Activated CD4-positive, CD25-positive, alpha-beta regulatory T cell treated with anti-CD3 and anti-CD28 coated beads, Interleukin-2, amount 50 U/mL, for 16 hours (primary cell): ENCODE measurements at regions not wholly inside any gene's neighbourhood (a gene's known extent, or its start where the extent isn't known, plus 50 kb on each side); places are given as distances from the start of the nearest gene placed in this dataset.
"Not testable (repeated sequence)": the region's sequence is repeated elsewhere in the genome, so short reads cannot be mapped to it uniquely, and the experiment has no call there.

ENCODE experiments used
- DNase-seq: peaks from one replicate; pipeline ENCODE4 v3.0.0-alpha.2; 2020; ENCODE audit warnings: low read depth, low spot score

GRCh38 chr16:14384745-14385144 is 245.3 kb downstream of the PARN start:
- no peak for DNase-seq

GRCh38 chr16:14383844-14384243 is 246.2 kb downstream of the PARN start:
- DNase-seq, result not testable (repeated sequence)

- no peak for DNase-seq
These were observed 251.2 kb downstream of the PARN start for GRCh38 chr16:14378689-14379467.

GRCh38 chr16:14378131-14378551 is 251.9 kb downstream of the PARN start:
- no peak for DNase-seq

- no peak for DNase-seq
These were observed 252.7 kb downstream of the PARN start for GRCh38 chr16:14377326-14377725.

- DNase-seq, result no peak
These were observed 254.9 kb downstream of the PARN start for GRCh38 chr16:14375132-14375491.

GRCh38 chr16:14374451-14375131 is 255.5 kb downstream of the PARN start:
- no peak for DNase-seq

GRCh38 chr16:14373896-14374295 is 256.2 kb downstream of the PARN start:
- DNase-seq, result no peak

- DNase-seq, result no peak
These were observed 256.7 kb downstream of the PARN start for GRCh38 chr16:14373406-14373805.

GRCh38 chr16:14372471-14372870 is 257.6 kb downstream of the PARN start:
- no peak for DNase-seq

- DNase-seq, result no peak
These were observed 258.2 kb downstream of the PARN start for GRCh38 chr16:14371778-14372431.

- no peak for DNase-seq
These were observed 259.3 kb downstream of the PARN start for GRCh38 chr16:14370736-14371234.

- DNase-seq, result no peak
These were observed 260.1 kb downstream of the PARN start for GRCh38 chr16:14369734-14370598.

- DNase-seq, result no peak
These were observed 261.7 kb downstream of the PARN start for GRCh38 chr16:14368399-14368798.

GRCh38 chr16:14366974-14367707 is 262.9 kb downstream of the PARN start:
- DNase-seq, result no peak

- DNase-seq, result no peak
These were observed 263.6 kb downstream of the PARN start for GRCh38 chr16:14366447-14366846.

- DNase-seq, result no peak
These were observed 264.7 kb downstream of the PARN start for GRCh38 chr16:14365200-14365851.

GRCh38 chr16:14364386-14365199 is 265.5 kb downstream of the PARN start:
- DNase-seq, result no peak

- DNase-seq, result no peak
These were observed 266.0 kb downstream of the PARN start for GRCh38 chr16:14364112-14364385.
